ENCODE measurements at regions not wholly inside any gene's neighbourhood (a gene's known extent, or its start where the extent isn't known, plus 50 kb on each side); places are given as distances from the start of the nearest gene placed in this dataset.

DNA sequence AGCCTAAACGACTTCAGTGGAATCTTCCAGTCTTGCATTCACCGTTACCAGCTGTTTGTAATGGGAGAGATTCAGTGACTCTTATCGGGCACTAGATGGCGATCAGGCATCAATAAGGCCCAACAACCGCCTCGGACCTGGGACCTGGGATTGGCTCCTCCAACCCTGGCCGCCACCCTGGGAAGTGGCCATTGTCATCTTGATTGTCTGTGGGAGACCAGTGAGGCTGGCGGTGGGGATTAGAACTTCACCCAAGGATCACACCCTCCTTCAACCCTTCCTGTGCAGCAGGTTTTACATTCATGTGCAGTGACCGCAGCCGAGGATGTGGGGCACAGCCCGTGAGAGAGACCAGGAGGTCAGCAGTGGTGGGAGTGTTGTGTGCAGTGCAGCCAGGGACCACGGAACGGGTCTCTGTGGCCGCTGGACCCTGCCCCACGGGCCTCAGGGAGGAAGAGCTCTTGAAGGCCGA is 85.3 kb downstream of the SPP2 start:
- no peak for ATAC-seq
- H3K27me3 ChIP-seq = peaks cover 25% of the 10 kb centered on the region
- H3K9me3 ChIP-seq = peaks cover 0 to 10% (median 0%) of the 10 kb centered on the region in 3 donors
- peaks cover 0 to 2% (median 0%) of the 10 kb centered on the region in 3 donors for H3K4me1 ChIP-seq
- no peaks in the 10 kb centered on the region for H3K36me3 ChIP-seq
- TF ChIP-seq CTCF (IDR thresholded peaks at IDR 0.05) = peak; percentile 12 to 68 (median 52)
- TF ChIP-seq POLR2A (IDR thresholded peaks at IDR 0.05) = no peak
- TF ChIP-seq EP300 (IDR thresholded peaks at IDR 0.05) = no peak
- TF ChIP-seq POLR2AphosphoS5 (IDR thresholded peaks at IDR 0.05) = no peak
- H3K27ac ChIP-seq = no peak overlapping the region
- 14% methylated on average over 7 of the region's 16 CpGs; no CpG with 5 or more reads in 1 of the 2 donors for WGBS, 2 donors (ENCODE audit: low coverage in 1 of 2)
- no peak overlapping the region for H3K4me3 ChIP-seq

GRCh38 chr2:234134496-234134895 is 84.0 kb downstream of the SPP2 start:
- no peaks in the 10 kb centered on the region for H3K36me3 ChIP-seq
- 93% methylated on average over 3 to 5 of the region's 6 CpGs for WGBS, 2 donors (ENCODE audit: low coverage in 1 of 2)
- no peak overlapping the region for H3K4me3 ChIP-seq
- H3K27ac ChIP-seq = no peak overlapping the region
- TF ChIP-seq CTCF (IDR thresholded peaks at IDR 0.05) = no peak
- no peak for TF ChIP-seq EP300 (IDR thresholded peaks at IDR 0.05)
- no peak for TF ChIP-seq POLR2AphosphoS5 (IDR thresholded peaks at IDR 0.05)
- no peak for TF ChIP-seq POLR2A (IDR thresholded peaks at IDR 0.05)
- peaks cover 19% of the 10 kb centered on the region for H3K27me3 ChIP-seq
- no peak for ATAC-seq
- H3K9me3 ChIP-seq = peaks cover 0 to 2% (median 0%) of the 10 kb centered on the region in 3 donors
- peaks cover 0 to 3% (median 0%) of the 10 kb centered on the region in 3 donors for H3K4me1 ChIP-seq

GRCh38 chr2:234133004-234133403 is 82.5 kb downstream of the SPP2 start:
- no peaks in the 10 kb centered on the region for H3K36me3 ChIP-seq

DNA sequence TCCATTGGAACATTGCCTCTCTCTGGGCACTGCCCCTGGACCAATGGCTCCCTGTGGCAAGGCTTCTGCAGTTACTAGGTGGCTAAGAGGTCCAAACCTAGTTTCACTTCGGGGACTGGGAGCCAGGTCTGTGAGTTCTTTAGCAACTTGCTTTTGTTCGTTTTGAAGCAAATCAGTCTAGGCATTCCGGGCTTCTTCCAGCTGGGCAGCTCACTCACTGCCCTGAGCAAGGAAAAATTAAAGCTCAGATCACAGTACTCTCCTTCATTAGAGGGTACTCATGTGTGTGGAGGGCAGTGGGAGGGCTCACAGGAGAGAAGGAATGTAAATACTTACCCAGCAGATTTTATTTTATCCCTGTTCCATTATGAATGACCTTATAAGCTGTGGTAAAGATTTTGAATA is 80.3 kb downstream of the SPP2 start:
- Histone ChIP-seq H3K27me3 (peaks cover 15% of the 10 kb centered on the region), H3K4me3 (no peak overlapping the region), H3K27ac (no peak overlapping the region), H3K4me1 (peaks cover 0 to 3% (median 0%) of the 10 kb centered on the region in 3 donors), H3K36me3 (no peaks in the 10 kb centered on the region), H3K9me3 (no peaks in the 10 kb centered on the region)
- WGBS, 2 donors (ENCODE audit: low coverage in 1 of 2) = 40% methylated on average over 1 of the region's 3 CpGs; no CpG with 5 or more reads in 1 of the 2 donors
- ATAC-seq = no peak
- TF ChIP-seq POLR2A (IDR thresholded peaks at IDR 0.05) (no peak), POLR2AphosphoS5 (IDR thresholded peaks at IDR 0.05) (no peak)

More at GRCh38 chr2:234133004-234133403, 82.5 kb downstream of the SPP2 start:
- peaks cover 0 to 3% (median 0%) of the 10 kb centered on the region in 3 donors for H3K4me1 ChIP-seq
- 43 to 65% methylated on average over 1 to 4 of the region's 4 CpGs for WGBS, 2 donors (ENCODE audit: low coverage in 1 of 2)
- peaks cover 15% of the 10 kb centered on the region for H3K27me3 ChIP-seq
- no peak for TF ChIP-seq EP300 (IDR thresholded peaks at IDR 0.05)
- no peak overlapping the region for H3K4me3 ChIP-seq
- ATAC-seq = no peak
- H3K9me3 ChIP-seq = no peaks in the 10 kb centered on the region
- H3K27ac ChIP-seq = no peak overlapping the region

DNA sequence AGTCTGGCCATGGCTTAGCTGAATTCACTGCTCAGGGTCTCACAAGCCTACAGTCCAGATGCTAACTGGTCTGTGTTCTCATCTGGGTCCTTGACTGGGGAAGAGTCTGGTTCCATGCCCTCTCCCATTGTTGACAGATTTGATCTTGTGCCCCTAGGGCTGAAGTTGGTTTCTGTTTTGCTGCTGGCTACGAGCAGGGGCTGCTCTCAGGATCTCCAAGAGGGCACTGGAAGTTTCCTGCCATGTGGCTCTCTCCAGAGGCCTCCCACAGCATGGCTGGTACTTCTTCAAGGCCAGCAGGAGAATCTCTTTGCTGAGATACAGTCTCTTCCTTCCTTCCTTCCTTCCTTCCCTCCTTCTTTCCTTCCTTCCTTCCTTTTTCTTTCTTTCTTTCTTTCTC is 78.1 kb downstream of the SPP2 start:
- WGBS, 2 donors (ENCODE audit: low coverage in 1 of 2) = 86% methylated on average over 1 of the region's 1 CpG; no CpG with 5 or more reads in 1 of the 2 donors
- H3K4me1 ChIP-seq = peaks cover 0 to 3% (median 0%) of the 10 kb centered on the region in 3 donors
- no peaks in the 10 kb centered on the region for H3K9me3 ChIP-seq
- no peaks in the 10 kb centered on the region for H3K36me3 ChIP-seq
- H3K27ac ChIP-seq = no peak overlapping the region
- TF ChIP-seq CTCF (IDR thresholded peaks at IDR 0.05) (no peak), EP300 (IDR thresholded peaks at IDR 0.05) (no peak), POLR2AphosphoS5 (IDR thresholded peaks at IDR 0.05) (no peak), POLR2A (IDR thresholded peaks at IDR 0.05) (no peak)
- H3K27me3 ChIP-seq = no peaks in the 10 kb centered on the region
- no peak for ATAC-seq
- H3K4me3 ChIP-seq = no peak overlapping the region

All from gastroesophageal sphincter (tissue), 4 donors.